Peyer's patch (tissue), 4 donors: ENCODE measurements at regions not wholly inside any gene's neighbourhood (a gene's known extent, or its start where the extent isn't known, plus 50 kb on each side); places are given as distances from the start of the nearest gene placed in this dataset.

Source experiments
- CTCF ChIP-seq, 6 experiments: fragments of 450-650 bp in 4 of 6; fragments of 200-600 bp in 2 of 6; sonication (generic) in 1 of 6; IDR thresholded peaks; one replicate each; pipeline ENCODE4 v1.5.1; 2017 to 2019; ENCODE audit warnings: antibody characterized with exemption in 6 of 6, mild to moderate bottlenecking in 3 of 6, moderate library complexity in 1 of 6
- POLR2A ChIP-seq, 2 donors: fragments of 450-650 bp; IDR thresholded peaks; one replicate each; pipeline ENCODE4 v1.5.1; 2017; ENCODE audit warnings: antibody characterized with exemption in 2 of 2, mild to moderate bottlenecking in 2 of 2, moderate library complexity in 2 of 2

DNA sequence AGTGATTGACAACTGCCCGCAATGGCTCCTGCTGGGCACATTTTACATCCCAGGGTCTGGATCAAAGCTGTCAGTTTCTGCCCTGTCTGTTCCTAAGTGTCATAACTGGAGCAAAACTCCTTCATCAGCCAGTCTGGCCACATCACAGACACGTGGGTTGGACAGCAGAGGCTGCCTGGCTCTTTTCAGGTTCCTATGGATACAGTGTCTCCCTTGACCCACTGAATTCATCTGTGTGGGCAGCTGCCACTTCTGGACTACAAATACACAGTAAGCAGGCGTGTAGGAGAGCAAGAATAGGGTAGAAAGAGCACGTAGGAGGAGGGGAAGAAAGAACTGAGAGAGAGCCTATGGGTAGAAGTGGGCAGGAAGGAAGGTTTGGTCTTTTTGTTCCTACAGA, 238.0 kb downstream of the ENC1 start:
- TF ChIP-seq CTCF (IDR thresholded peaks at IDR 0.05) (no peak), POLR2A (IDR thresholded peaks at IDR 0.05) (no peak)
